KMS-11 (cell line): ENCODE measurements at regions not wholly inside any gene's neighbourhood (a gene's known extent, or its start where the extent isn't known, plus 50 kb on each side); places are given as distances from the start of the nearest gene placed in this dataset.

Experiments used
- H2AFZ ChIP-seq: fragments of 200-600 bp; sonication (generic); 2 replicates; pipeline ENCODE4 v1.6.1; 2016; ENCODE audit warnings: antibody characterized with exemption, mixed run types, low read depth
- H3K27ac ChIP-seq: fragments of 200-600 bp; sonication (generic); 2 replicates; pipeline ENCODE4 v1.6.1; 2016; ENCODE audit warnings: mild to moderate bottlenecking, mixed run types
- H3K27me3 ChIP-seq: fragments of 200-600 bp; sonication (generic); 2 replicates; pipeline ENCODE4 v1.6.1; 2017; ENCODE audit warnings: mild to moderate bottlenecking, low read depth, mixed run types, moderate library complexity; ENCODE audit not compliant: insufficient read depth
- H3K36me3 ChIP-seq: fragments of 200-600 bp; sonication (generic); 2 replicates; pipeline ENCODE4 v1.6.1; 2017; ENCODE audit warnings: mild to moderate bottlenecking, mixed run types; ENCODE audit not compliant: insufficient read depth
- H3K4me1 ChIP-seq: fragments of 200-600 bp; sonication (generic); 2 replicates; pipeline ENCODE4 v1.6.1; 2016; ENCODE audit warnings: mild to moderate bottlenecking, low read depth, mixed run types; ENCODE audit not compliant: poor library complexity, severe bottlenecking
- H3K4me2 ChIP-seq: fragments of 200-600 bp; sonication (generic); 2 replicates; pipeline ENCODE4 v1.7.0; 2016; ENCODE audit warnings: mild to moderate bottlenecking, mixed run types
- H3K4me3 ChIP-seq: fragments of 200-600 bp; sonication (generic); IDR thresholded peaks from 2 replicates; pipeline ENCODE4 v1.6.1; 2017; ENCODE audit warnings: low read depth, low read length, mixed read lengths; ENCODE audit not compliant: insufficient read depth
- H3K79me2 ChIP-seq: fragments of 200-600 bp; sonication (generic); 2 replicates; pipeline ENCODE4 v1.6.1; 2016; ENCODE audit warnings: low read depth, mixed run types; ENCODE audit not compliant: insufficient read depth
- H3K9ac ChIP-seq: fragments of 200-600 bp; sonication (generic); 2 replicates; pipeline ENCODE4 v1.6.1; 2016; ENCODE audit warnings: mild to moderate bottlenecking, mixed run types
- H4K20me1 ChIP-seq: fragments of 200-600 bp; sonication (generic); 2 replicates; pipeline ENCODE4 v1.6.1; 2016; ENCODE audit warnings: mild to moderate bottlenecking, mixed run types; ENCODE audit not compliant: insufficient read depth
- TF ChIP-seq, protein P1 (sequence below): fragments of 200-600 bp; sonication (generic); conservative IDR thresholded peaks from 2 replicates; pipeline ENCODE4 v1.6.1; 2017; ENCODE audit warnings: low read depth, mild to moderate bottlenecking, antibody characterized with exemption, low read length, moderate library complexity, mixed read lengths

DNA sequence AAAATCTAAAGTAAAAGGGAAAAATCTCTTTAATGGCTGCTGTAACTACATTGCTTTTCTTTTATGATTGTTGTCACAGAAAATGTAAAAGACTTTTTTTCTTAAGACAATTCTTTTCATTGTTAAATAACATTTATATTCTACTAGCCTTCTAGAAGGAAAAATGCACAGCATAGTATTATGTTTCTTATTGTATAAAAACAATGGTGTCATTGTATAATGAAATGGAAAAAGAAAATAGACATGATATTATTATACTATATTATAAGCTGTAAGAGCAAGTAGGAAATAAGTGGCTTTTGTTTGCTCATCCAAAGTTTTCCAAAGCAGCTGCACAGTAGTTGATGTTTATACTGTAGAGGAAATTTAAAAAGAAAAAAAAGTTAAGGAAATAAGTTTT is 1021.7 kb downstream of the EFNA5 start:
- TF ChIP-seq, protein P1, sequence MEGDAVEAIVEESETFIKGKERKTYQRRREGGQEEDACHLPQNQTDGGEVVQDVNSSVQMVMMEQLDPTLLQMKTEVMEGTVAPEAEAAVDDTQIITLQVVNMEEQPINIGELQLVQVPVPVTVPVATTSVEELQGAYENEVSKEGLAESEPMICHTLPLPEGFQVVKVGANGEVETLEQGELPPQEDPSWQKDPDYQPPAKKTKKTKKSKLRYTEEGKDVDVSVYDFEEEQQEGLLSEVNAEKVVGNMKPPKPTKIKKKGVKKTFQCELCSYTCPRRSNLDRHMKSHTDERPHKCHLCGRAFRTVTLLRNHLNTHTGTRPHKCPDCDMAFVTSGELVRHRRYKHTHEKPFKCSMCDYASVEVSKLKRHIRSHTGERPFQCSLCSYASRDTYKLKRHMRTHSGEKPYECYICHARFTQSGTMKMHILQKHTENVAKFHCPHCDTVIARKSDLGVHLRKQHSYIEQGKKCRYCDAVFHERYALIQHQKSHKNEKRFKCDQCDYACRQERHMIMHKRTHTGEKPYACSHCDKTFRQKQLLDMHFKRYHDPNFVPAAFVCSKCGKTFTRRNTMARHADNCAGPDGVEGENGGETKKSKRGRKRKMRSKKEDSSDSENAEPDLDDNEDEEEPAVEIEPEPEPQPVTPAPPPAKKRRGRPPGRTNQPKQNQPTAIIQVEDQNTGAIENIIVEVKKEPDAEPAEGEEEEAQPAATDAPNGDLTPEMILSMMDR: no peak
- H2AFZ ChIP-seq: no peak overlapping the region

DNA sequence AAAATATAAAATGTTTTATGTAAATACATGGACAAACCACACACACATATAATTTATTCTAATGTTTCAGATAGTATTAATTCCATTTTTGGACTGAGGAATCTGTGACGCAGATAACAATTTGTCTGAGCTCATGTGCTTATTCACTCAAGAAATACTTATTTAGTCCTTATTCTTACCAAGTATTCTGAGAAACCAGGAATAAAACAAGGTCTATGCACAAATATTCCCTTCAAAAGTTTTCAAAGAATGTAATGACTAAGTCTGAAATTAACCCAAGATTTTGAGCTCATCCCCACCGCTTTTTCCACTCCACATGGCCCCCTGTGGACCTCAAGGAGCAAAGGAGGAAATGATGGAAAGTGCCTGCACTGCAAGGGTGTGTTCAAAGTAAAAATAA is 1022.3 kb downstream of the EFNA5 start:
- Histone ChIP-seq H2AFZ (no peak overlapping the region), H4K20me1 (no peaks in the 10 kb centered on the region), H3K4me1 (no peaks in the 10 kb centered on the region), H3K4me3 (no peak overlapping the region), H3K27ac (no peak overlapping the region), H3K9ac (no peak overlapping the region), H3K36me3 (no peaks in the 10 kb centered on the region), H3K4me2 (no peak overlapping the region), H3K79me2 (no peaks in the 10 kb centered on the region), H3K27me3 (no peaks in the 10 kb centered on the region)
- TF ChIP-seq, protein P1: no peak

More for the DNA sequence above, 1021.7 kb downstream of the EFNA5 start:
- Histone ChIP-seq H3K9ac (no peak overlapping the region), H3K36me3 (no peaks in the 10 kb centered on the region), H4K20me1 (no peaks in the 10 kb centered on the region), H3K27me3 (no peaks in the 10 kb centered on the region), H3K4me1 (no peaks in the 10 kb centered on the region), H3K79me2 (no peaks in the 10 kb centered on the region), H3K27ac (no peak overlapping the region), H3K4me2 (no peak overlapping the region), H3K4me3 (no peak overlapping the region)

DNA sequence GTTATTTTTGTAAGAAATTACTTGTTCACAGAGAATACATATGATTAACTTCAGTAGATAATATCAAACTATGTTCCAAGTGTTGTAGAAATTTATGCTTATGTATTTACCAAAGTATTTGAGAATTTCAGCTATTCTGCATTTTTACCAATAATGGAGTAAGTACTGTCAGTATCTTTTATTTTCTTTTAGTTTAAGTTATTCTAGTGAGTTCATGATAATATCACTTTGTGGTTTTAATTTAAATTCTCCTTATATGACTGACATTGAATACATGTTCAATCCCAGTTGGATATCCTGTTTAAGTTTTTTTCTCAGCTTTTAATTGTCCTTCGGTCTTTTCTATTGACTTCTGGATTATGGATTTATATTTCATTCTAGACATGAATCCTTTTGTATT is 1024.6 kb downstream of the EFNA5 start:
- TF ChIP-seq, protein P1: no peak
- Histone ChIP-seq H3K27me3 (no peaks in the 10 kb centered on the region), H4K20me1 (no peaks in the 10 kb centered on the region), H3K79me2 (no peaks in the 10 kb centered on the region), H3K4me1 (no peaks in the 10 kb centered on the region), H3K9ac (no peak overlapping the region), H3K4me2 (no peak overlapping the region), H3K4me3 (no peak overlapping the region), H3K27ac (no peak overlapping the region), H2AFZ (no peak overlapping the region), H3K36me3 (no peaks in the 10 kb centered on the region)

DNA sequence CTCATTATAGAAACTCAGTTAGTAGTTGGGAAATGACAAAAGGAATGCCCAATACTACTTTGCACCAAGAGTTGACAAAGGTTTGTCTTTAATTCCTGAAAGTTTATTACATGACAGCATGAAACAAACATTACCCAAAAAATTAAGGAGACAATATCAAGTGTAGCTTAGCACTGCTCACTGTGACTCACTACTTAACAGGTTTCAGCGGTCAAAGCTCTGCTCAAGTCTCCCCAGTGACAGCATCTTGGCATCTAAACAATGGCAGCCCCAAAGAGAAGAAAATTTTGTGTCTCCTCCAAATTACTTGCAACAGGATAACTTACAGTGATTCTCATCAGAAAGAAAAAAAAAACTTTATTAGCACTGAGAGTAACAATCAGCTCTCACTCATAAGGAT is 1030.2 kb downstream of the EFNA5 start:
- TF ChIP-seq, protein P1: no peak
- Histone ChIP-seq H3K4me1 (no peaks in the 10 kb centered on the region), H3K4me3 (no peak overlapping the region), H3K27me3 (no peaks in the 10 kb centered on the region), H3K36me3 (no peaks in the 10 kb centered on the region), H3K9ac (no peak overlapping the region), H3K27ac (no peak overlapping the region), H3K4me2 (no peak overlapping the region), H2AFZ (no peak overlapping the region), H4K20me1 (no peaks in the 10 kb centered on the region), H3K79me2 (no peaks in the 10 kb centered on the region)
